ENCODE measurements at regions not wholly inside any gene's neighbourhood (a gene's known extent, or its start where the extent isn't known, plus 50 kb on each side); places are given as distances from the start of the nearest gene placed in this dataset.

GRCh38 chr15:91482799-91483198 is 370.7 kb upstream of the SLCO3A1 start:
- Mint-ChIP-seq H3K4me1 (no peaks in the 10 kb centered on the region), H3K27ac (ENCODE audit: unreplicated experiment) (no peak overlapping the region)

GRCh38 chr15:91484141-91484540 is 369.4 kb upstream of the SLCO3A1 start:
- H3K9me3 Mint-ChIP-seq, result no peaks in the 10 kb centered on the region
- H3K4me1 Mint-ChIP-seq, result peaks cover 2% of the 10 kb centered on the region
- TF ChIP-seq CTCF (conservative IDR thresholded peaks at IDR 0.05), result no peak
- no peak overlapping the region for H3K27ac Mint-ChIP-seq (ENCODE audit: unreplicated experiment)
- no peak overlapping the region for H3K4me3 Mint-ChIP-seq
- H3K27me3 Mint-ChIP-seq (ENCODE audit: low read depth), result no peaks in the 10 kb centered on the region
- no peak for DNase-seq (ENCODE audit: low read depth, low spot score)
- H3K36me3 Mint-ChIP-seq (ENCODE audit: low read depth), result no peaks in the 10 kb centered on the region

More at GRCh38 chr15:91482799-91483198, 370.7 kb upstream of the SLCO3A1 start:
- Mint-ChIP-seq H3K36me3 (ENCODE audit: low read depth) (no peaks in the 10 kb centered on the region), H3K27me3 (ENCODE audit: low read depth) (no peaks in the 10 kb centered on the region), H3K4me3 (no peak overlapping the region), H3K9me3 (no peaks in the 10 kb centered on the region)
- DNase-seq (ENCODE audit: low read depth, low spot score), result no peak
- TF ChIP-seq CTCF (conservative IDR thresholded peaks at IDR 0.05), result no peak

- no peak for DNase-seq (ENCODE audit: low read depth, low spot score)
- no peaks in the 10 kb centered on the region for H3K27me3 Mint-ChIP-seq (ENCODE audit: low read depth)
- H3K4me1 Mint-ChIP-seq, result peaks cover 5% of the 10 kb centered on the region
- H3K27ac Mint-ChIP-seq (ENCODE audit: unreplicated experiment), result no peak overlapping the region
- H3K9me3 Mint-ChIP-seq, result no peaks in the 10 kb centered on the region
- H3K4me3 Mint-ChIP-seq, result no peak overlapping the region
- no peak for TF ChIP-seq CTCF (conservative IDR thresholded peaks at IDR 0.05)
- H3K36me3 Mint-ChIP-seq (ENCODE audit: low read depth), result no peaks in the 10 kb centered on the region
These were observed 365.1 kb upstream of the SLCO3A1 start for GRCh38 chr15:91488452-91488851.

GRCh38 chr15:91490211-91490610 is 363.3 kb upstream of the SLCO3A1 start:
- no peak for TF ChIP-seq CTCF (conservative IDR thresholded peaks at IDR 0.05)
- H3K4me3 Mint-ChIP-seq, result no peak overlapping the region
- DNase-seq (ENCODE audit: low read depth, low spot score), result no peak
- no peaks in the 10 kb centered on the region for H3K27me3 Mint-ChIP-seq (ENCODE audit: low read depth)
- H3K4me1 Mint-ChIP-seq, result peaks cover 5% of the 10 kb centered on the region
- H3K27ac Mint-ChIP-seq (ENCODE audit: unreplicated experiment), result no peak overlapping the region
- no peaks in the 10 kb centered on the region for H3K36me3 Mint-ChIP-seq (ENCODE audit: low read depth)
- H3K9me3 Mint-ChIP-seq, result no peaks in the 10 kb centered on the region

- Mint-ChIP-seq H3K27me3 (ENCODE audit: low read depth) (no peaks in the 10 kb centered on the region), H3K4me1 (peaks cover 5% of the 10 kb centered on the region), H3K9me3 (no peaks in the 10 kb centered on the region)
These were observed 362.2 kb upstream of the SLCO3A1 start for GRCh38 chr15:91491101-91491950.

More at GRCh38 chr15:91491101-91491950, 362.2 kb upstream of the SLCO3A1 start:
- H3K36me3 Mint-ChIP-seq (ENCODE audit: low read depth), result no peaks in the 10 kb centered on the region
- TF ChIP-seq CTCF (conservative IDR thresholded peaks at IDR 0.05), result no peak
- no peak overlapping the region for H3K27ac Mint-ChIP-seq (ENCODE audit: unreplicated experiment)
- no peak for DNase-seq (ENCODE audit: low read depth, low spot score)
- no peak overlapping the region for H3K4me3 Mint-ChIP-seq

Data from neural crest cell (in vitro differentiated cells).